ENCODE measurements at regions not wholly inside any gene's neighbourhood (a gene's known extent, or its start where the extent isn't known, plus 50 kb on each side); places are given as distances from the start of the nearest gene placed in this dataset.

GRCh38 chr20:22312744-22313346, 271.5 kb downstream of the FOXA2 start (continued):
- TF ChIP-seq, protein P1, sequence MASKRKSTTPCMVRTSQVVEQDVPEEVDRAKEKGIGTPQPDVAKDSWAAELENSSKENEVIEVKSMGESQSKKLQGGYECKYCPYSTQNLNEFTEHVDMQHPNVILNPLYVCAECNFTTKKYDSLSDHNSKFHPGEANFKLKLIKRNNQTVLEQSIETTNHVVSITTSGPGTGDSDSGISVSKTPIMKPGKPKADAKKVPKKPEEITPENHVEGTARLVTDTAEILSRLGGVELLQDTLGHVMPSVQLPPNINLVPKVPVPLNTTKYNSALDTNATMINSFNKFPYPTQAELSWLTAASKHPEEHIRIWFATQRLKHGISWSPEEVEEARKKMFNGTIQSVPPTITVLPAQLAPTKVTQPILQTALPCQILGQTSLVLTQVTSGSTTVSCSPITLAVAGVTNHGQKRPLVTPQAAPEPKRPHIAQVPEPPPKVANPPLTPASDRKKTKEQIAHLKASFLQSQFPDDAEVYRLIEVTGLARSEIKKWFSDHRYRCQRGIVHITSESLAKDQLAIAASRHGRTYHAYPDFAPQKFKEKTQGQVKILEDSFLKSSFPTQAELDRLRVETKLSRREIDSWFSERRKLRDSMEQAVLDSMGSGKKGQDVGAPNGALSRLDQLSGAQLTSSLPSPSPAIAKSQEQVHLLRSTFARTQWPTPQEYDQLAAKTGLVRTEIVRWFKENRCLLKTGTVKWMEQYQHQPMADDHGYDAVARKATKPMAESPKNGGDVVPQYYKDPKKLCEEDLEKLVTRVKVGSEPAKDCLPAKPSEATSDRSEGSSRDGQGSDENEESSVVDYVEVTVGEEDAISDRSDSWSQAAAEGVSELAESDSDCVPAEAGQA (IDR thresholded peaks at IDR 0.05; ENCODE audit: low read depth) = no peak
- TF ChIP-seq, protein P1 (CRISPR knock-in tag; IDR thresholded peaks at IDR 0.05; ENCODE audit: borderline replicate concordance) = no peak
- peak; percentile 48 for TF ChIP-seq RAD21 (CRISPR knock-in tag; IDR thresholded peaks at IDR 0.05)
- no peak for TF ChIP-seq MEIS1 (CRISPR knock-in tag; IDR thresholded peaks at IDR 0.05; ENCODE audit: borderline replicate concordance)
- TF ChIP-seq NFE2L1 (CRISPR knock-in tag; IDR thresholded peaks at IDR 0.05; ENCODE audit: borderline replicate concordance) = no peak
- TF ChIP-seq MAFK (conservative IDR thresholded peaks at IDR 0.05 in 1 of 2, IDR thresholded peaks at IDR 0.05 in 1 of 2; ENCODE audit: low read length in 2 of 2) = peak; percentile 95 to 97
- no peak for TF ChIP-seq REPIN1 (CRISPR knock-in tag; IDR thresholded peaks at IDR 0.05; ENCODE audit: borderline replicate concordance, low read depth)
- no peak for TF ChIP-seq ZNF552 (CRISPR knock-in tag; IDR thresholded peaks at IDR 0.05; ENCODE audit: borderline replicate concordance)
- TF ChIP-seq ZNF558 (CRISPR knock-in tag; IDR thresholded peaks at IDR 0.05; ENCODE audit: borderline replicate concordance) = no peak
- TF ChIP-seq RXRA (CRISPR knock-in tag; IDR thresholded peaks at IDR 0.05) = no peak
- TF ChIP-seq ZNF550 (CRISPR knock-in tag; IDR thresholded peaks at IDR 0.05; ENCODE audit: borderline replicate concordance) = no peak
- TF ChIP-seq ATF7-NPFF (CRISPR knock-in tag; IDR thresholded peaks at IDR 0.05; ENCODE audit: low read depth) = no peak
- TF ChIP-seq JUN (CRISPR knock-in tag; IDR thresholded peaks at IDR 0.05) = no peak
- TF ChIP-seq ZNF44 (CRISPR knock-in tag; IDR thresholded peaks at IDR 0.05) = no peak
- TF ChIP-seq ZNF337 (CRISPR knock-in tag; IDR thresholded peaks at IDR 0.05; ENCODE audit: borderline replicate concordance, low read depth) = no peak
- TF ChIP-seq KDM5A (IDR thresholded peaks at IDR 0.05; ENCODE audit: borderline replicate concordance, low read length) = no peak
- no peak for TF ChIP-seq SATB2 (CRISPR knock-in tag; IDR thresholded peaks at IDR 0.05)
- TF ChIP-seq ZNF343 (CRISPR knock-in tag; IDR thresholded peaks at IDR 0.05) = no peak
- no peak for TF ChIP-seq SIX1 (CRISPR knock-in tag; IDR thresholded peaks at IDR 0.05; ENCODE audit: borderline replicate concordance)
- TF ChIP-seq CHD2 (IDR thresholded peaks at IDR 0.05; ENCODE audit: low read depth, low read length) = no peak
- TF ChIP-seq ZNF441 (CRISPR knock-in tag; IDR thresholded peaks at IDR 0.05; ENCODE audit: borderline replicate concordance) = no peak
- TF ChIP-seq TOE1 (CRISPR knock-in tag; IDR thresholded peaks at IDR 0.05) = no peak
- no peak for TF ChIP-seq ZBTB42 (CRISPR knock-in tag; IDR thresholded peaks at IDR 0.05)
- no peak for TF ChIP-seq NBN (conservative IDR thresholded peaks at IDR 0.05)
- TF ChIP-seq DR1 (CRISPR knock-in tag; IDR thresholded peaks at IDR 0.05) = no peak
- no peak for TF ChIP-seq SMAD9 (CRISPR knock-in tag; IDR thresholded peaks at IDR 0.05)
- TF ChIP-seq U2AF1 (optimal IDR thresholded peaks at IDR 0.05; ENCODE audit: low read depth, low read length) = no peak
- TF ChIP-seq ZNF124 (CRISPR knock-in tag; IDR thresholded peaks at IDR 0.05) = no peak
- no peak for TF ChIP-seq TEAD3 (CRISPR knock-in tag; optimal IDR thresholded peaks at IDR 0.05; ENCODE audit: borderline replicate concordance)

All from HepG2 (cell line).